Type B pancreatic cell (in vitro differentiated cells): ENCODE measurements at regions not wholly inside any gene's neighbourhood (a gene's known extent, or its start where the extent isn't known, plus 50 kb on each side); places are given as distances from the start of the nearest gene placed in this dataset.
A peak's percentile ranks its signal among the peaks of the same experiment; 100 is the strongest.

Experiments used
- DNase-seq: peaks from one replicate; pipeline ENCODE4 v3.0.0; 2021; ENCODE audit warnings: mixed read lengths; ENCODE audit not compliant: unreplicated experiment; ENCODE audit errors: extremely low spot score
- H3K27ac Mint-ChIP-seq: 2 replicates; pipeline ENCODE4 v1.8.0; 2021; ENCODE audit warnings: mild to moderate bottlenecking, mixed read lengths
- H3K27me3 Mint-ChIP-seq: 2 replicates; pipeline ENCODE4 v1.8.0; 2021; ENCODE audit warnings: mixed read lengths
- H3K36me3 Mint-ChIP-seq: 2 replicates; pipeline ENCODE4 v1.8.0; 2021; ENCODE audit warnings: mixed read lengths
- H3K4me1 Mint-ChIP-seq: one replicate; pipeline ENCODE4 v1.8.0; 2021; ENCODE audit warnings: mixed read lengths; ENCODE audit not compliant: unreplicated experiment
- H3K4me3 Mint-ChIP-seq: 2 replicates; pipeline ENCODE4 v1.8.0; 2021; ENCODE audit warnings: mild to moderate bottlenecking, mixed read lengths
- H3K9me3 Mint-ChIP-seq: 2 replicates; pipeline ENCODE4 v1.8.0; 2021; ENCODE audit warnings: mixed read lengths
- CTCF ChIP-seq: fragments of 200-600 bp; sonication (generic); conservative IDR thresholded peaks from 2 replicates; pipeline ENCODE4 v1.5.0; 2021; ENCODE audit warnings: antibody characterized with exemption, mild to moderate bottlenecking

- H3K4me3 Mint-ChIP-seq: no peak overlapping the region
- TF ChIP-seq CTCF: peak; percentile 41
- DNase-seq: peak; percentile 63
- peaks cover 16% of the 10 kb centered on the region for H3K4me1 Mint-ChIP-seq
- H3K27me3 Mint-ChIP-seq: peaks cover 38% of the 10 kb centered on the region
- no peak overlapping the region for H3K27ac Mint-ChIP-seq
- H3K36me3 Mint-ChIP-seq: no peaks in the 10 kb centered on the region
- H3K9me3 Mint-ChIP-seq: no peaks in the 10 kb centered on the region
These were observed 58.9 kb upstream of the THY1 start for GRCh38 chr11:119481667-119482400.

DNA sequence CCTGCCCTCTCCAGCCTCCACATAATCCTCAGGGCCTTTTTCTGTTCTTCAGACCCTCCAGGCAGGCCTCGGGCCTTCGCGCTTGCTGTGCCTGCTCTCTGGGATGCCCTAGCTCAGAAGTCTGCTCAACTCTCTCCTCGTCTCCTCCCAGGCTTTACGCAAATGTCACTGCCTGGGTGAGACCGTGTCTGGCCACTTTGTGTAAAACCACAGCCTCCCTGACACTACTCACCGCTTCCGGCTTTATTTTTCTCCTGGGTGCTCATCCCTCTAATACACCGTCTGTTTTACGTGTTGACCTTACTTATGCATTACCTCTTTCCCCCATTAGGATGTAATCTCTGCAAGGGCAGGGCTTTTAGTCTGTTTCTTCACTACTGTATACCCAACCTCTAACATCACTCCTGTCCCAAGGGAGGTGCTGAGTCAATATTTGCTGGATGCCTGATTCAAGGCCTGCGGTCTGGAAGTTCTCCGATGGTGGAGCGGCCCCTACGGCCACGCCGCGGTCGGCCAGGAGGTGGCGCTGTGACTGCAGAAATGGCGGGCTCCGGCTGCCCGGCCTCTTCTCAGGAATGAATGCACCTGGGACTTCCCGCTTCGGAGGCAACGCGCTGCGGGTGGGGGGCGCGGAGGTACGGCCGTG lies 58.2 kb upstream of the THY1 start:
- Mint-ChIP-seq H3K4me3 (no peak overlapping the region), H3K36me3 (no peaks in the 10 kb centered on the region), H3K4me1 (peaks cover 16% of the 10 kb centered on the region), H3K27ac (peak overlapping the region; percentile 34), H3K9me3 (no peaks in the 10 kb centered on the region), H3K27me3 (peaks cover 37% of the 10 kb centered on the region)
- peak; percentile 100 for TF ChIP-seq CTCF
- peak; percentile 94 for DNase-seq

GRCh38 chr11:119480380-119481020 lies 57.5 kb upstream of the THY1 start:
- Mint-ChIP-seq H3K27me3 (peaks cover 37% of the 10 kb centered on the region), H3K36me3 (no peaks in the 10 kb centered on the region), H3K4me3 (no peak overlapping the region), H3K4me1 (peaks cover 16% of the 10 kb centered on the region), H3K27ac (no peak overlapping the region), H3K9me3 (no peaks in the 10 kb centered on the region)
- no peak for TF ChIP-seq CTCF
- peak; percentile 57 for DNase-seq

DNA sequence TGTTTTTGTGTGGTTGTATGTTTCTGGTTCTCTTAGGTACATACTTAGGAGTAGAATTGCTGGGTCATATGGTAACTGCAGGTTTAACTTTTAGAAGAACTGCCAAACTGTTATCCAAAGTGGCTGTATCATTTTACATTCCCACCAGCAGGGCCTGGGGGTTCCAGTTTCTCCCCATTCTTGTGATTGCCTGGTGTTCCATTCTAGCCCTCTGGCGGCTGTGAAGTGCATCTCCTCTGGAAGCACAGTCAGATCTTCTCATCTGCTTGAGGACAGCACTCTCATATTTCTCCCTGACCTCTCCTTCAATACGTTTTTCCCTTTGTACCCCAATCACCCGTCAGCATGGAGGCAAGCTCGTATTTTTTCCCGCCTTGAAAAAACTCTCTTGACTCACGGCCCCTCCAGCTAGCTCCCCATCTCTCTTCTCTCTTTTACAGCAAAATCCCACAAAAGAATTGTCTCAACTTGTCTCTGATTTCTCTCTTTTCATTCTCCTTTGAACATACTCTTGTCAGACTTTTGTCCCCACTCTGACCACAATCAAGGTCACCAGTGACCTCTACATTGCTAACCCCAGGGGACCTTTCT lies 56.8 kb upstream of the THY1 start:
- DNase-seq: peak; percentile 56
- H3K36me3 Mint-ChIP-seq: no peaks in the 10 kb centered on the region
- H3K9me3 Mint-ChIP-seq: no peaks in the 10 kb centered on the region
- H3K27me3 Mint-ChIP-seq: peaks cover 37% of the 10 kb centered on the region
- peak; percentile 77 for TF ChIP-seq CTCF
- no peak overlapping the region for H3K27ac Mint-ChIP-seq
- peaks cover 16% of the 10 kb centered on the region for H3K4me1 Mint-ChIP-seq
- H3K4me3 Mint-ChIP-seq: no peak overlapping the region

DNA sequence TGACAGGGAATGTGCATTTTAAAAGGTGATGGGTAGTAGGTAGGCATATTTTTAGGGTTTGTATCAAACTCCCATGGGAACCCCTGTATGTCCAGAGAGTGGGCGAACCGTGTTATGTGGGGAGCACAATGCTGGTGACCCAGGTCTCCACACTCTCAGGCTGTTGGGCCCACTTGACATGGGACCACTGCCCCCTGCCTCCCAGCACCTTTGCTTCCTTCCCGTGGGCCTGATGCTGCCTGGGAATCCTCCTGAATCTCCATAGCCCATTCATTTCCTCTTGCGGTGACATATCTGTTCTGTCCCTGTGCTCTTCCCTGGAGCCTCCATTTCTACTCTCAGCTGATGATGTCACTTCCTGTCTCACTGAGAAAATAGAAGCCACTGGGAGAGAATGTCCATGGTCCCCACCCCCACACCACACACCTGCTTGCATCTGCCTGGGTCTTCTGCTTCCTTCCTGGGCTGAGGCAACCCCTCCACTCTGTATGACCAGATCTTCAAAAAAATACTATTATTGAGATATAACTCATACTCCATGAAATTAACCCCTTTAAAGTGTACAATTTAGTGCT lies 55.8 kb upstream of the THY1 start:
- Mint-ChIP-seq H3K27ac (no peak overlapping the region), H3K4me3 (no peak overlapping the region), H3K27me3 (peaks cover 31% of the 10 kb centered on the region), H3K4me1 (peaks cover 16% of the 10 kb centered on the region), H3K9me3 (no peaks in the 10 kb centered on the region), H3K36me3 (no peaks in the 10 kb centered on the region)
- TF ChIP-seq CTCF: no peak
- DNase-seq: peak; percentile 4
